Loucy (cell line): ENCODE measurements at regions not wholly inside any gene's neighbourhood (a gene's known extent, or its start where the extent isn't known, plus 50 kb on each side); places are given as distances from the start of the nearest gene placed in this dataset.

Experiments
- H2AFZ ChIP-seq: fragments of 200-600 bp; sonication (generic); 2 replicates; pipeline ENCODE4 v1.6.0; 2016; ENCODE audit warnings: antibody characterized with exemption, mild to moderate bottlenecking, low read length, moderate library complexity
- H3F3A ChIP-seq: fragments of 200-600 bp; 2 replicates; pipeline ENCODE4 v1.6.0; 2016; ENCODE audit warnings: antibody characterized with exemption, low read depth, mild to moderate bottlenecking
- H3K27me3 ChIP-seq: fragments of 200-600 bp; sonication (generic); 2 replicates; pipeline ENCODE4 v1.6.1; 2014; ENCODE audit warnings: low read length, mild to moderate bottlenecking; ENCODE audit not compliant: insufficient read depth, poor library complexity, severe bottlenecking
- H3K36me3 ChIP-seq: fragments of 200-600 bp; sonication (generic); 2 replicates; pipeline ENCODE4 v1.6.1; 2016; ENCODE audit warnings: low read length; ENCODE audit not compliant: insufficient read depth
- H3K4me1 ChIP-seq: fragments of 200-600 bp; sonication (generic); 2 replicates; pipeline ENCODE4 v1.5.1; 2014; ENCODE audit warnings: low read length, mild to moderate bottlenecking; ENCODE audit not compliant: insufficient read depth, poor library complexity, severe bottlenecking
- H3K4me2 ChIP-seq: fragments of 200-600 bp; sonication (generic); 2 replicates; pipeline ENCODE4 v1.6.0; 2014; ENCODE audit warnings: antibody characterized with exemption, low read length, low read depth, mild to moderate bottlenecking; ENCODE audit not compliant: poor library complexity, severe bottlenecking
- H3K4me3 ChIP-seq: fragments of 200-600 bp; sonication (generic); 2 replicates; pipeline ENCODE4 v1.5.1; 2014; ENCODE audit warnings: low read length, mild to moderate bottlenecking, mixed read lengths; ENCODE audit not compliant: poor library complexity, severe bottlenecking
- H3K79me2 ChIP-seq: fragments of 200-600 bp; sonication (generic); 2 replicates; pipeline ENCODE4 v1.6.1; 2014; ENCODE audit warnings: low read length; ENCODE audit not compliant: insufficient read depth
- H3K9ac ChIP-seq: fragments of 200-600 bp; sonication (generic); 2 replicates; pipeline ENCODE4 v1.6.0; 2014; ENCODE audit warnings: mild to moderate bottlenecking, low read depth, low read length, moderate library complexity; ENCODE audit not compliant: poor library complexity, severe bottlenecking
- H3K9me2 ChIP-seq: fragments of 200-600 bp; sonication (generic); replicated peaks from 2 replicates; pipeline ENCODE4 v1.6.1; 2016; ENCODE audit warnings: low read depth, low read length, mixed read lengths
- H3K9me3 ChIP-seq: fragments of 200-600 bp; sonication (generic); 2 replicates; pipeline ENCODE4 v1.6.1; 2014; ENCODE audit warnings: mild to moderate bottlenecking, antibody characterized with exemption, low read length, low read depth; ENCODE audit not compliant: insufficient read depth
- H4K20me1 ChIP-seq: fragments of 200-600 bp; sonication (generic); 2 replicates; pipeline ENCODE4 v1.6.0; 2014; ENCODE audit warnings: antibody characterized with exemption, low read length, mild to moderate bottlenecking; ENCODE audit not compliant: insufficient read depth, poor library complexity, severe bottlenecking
- CTCF ChIP-seq: fragments of 200-600 bp; sonication (generic); conservative IDR thresholded peaks from 2 replicates; pipeline ENCODE4 v1.5.1; 2014; ENCODE audit warnings: mild to moderate bottlenecking, antibody characterized with exemption, low read length
- EZH2phosphoT487 ChIP-seq: fragments of 200-600 bp; IDR thresholded peaks from 2 replicates; pipeline ENCODE4 v1.6.1; 2018; ENCODE audit warnings: antibody characterized with exemption, mild to moderate bottlenecking, moderate library complexity, borderline replicate concordance

- no peaks in the 10 kb centered on the region for H3K9me3 ChIP-seq
- no peaks in the 10 kb centered on the region for H3K79me2 ChIP-seq
- TF ChIP-seq CTCF (no peak), EZH2phosphoT487 (no peak)
- no peak overlapping the region for H3K4me2 ChIP-seq
- no peaks in the 10 kb centered on the region for H3K9me2 ChIP-seq
- H3K36me3 ChIP-seq: no peaks in the 10 kb centered on the region
- H3F3A ChIP-seq: no peaks in the 10 kb centered on the region
- no peaks in the 10 kb centered on the region for H4K20me1 ChIP-seq
- no peak overlapping the region for H2AFZ ChIP-seq
- no peaks in the 10 kb centered on the region for H3K27me3 ChIP-seq
- H3K4me3 ChIP-seq: no peak overlapping the region
- no peak overlapping the region for H3K9ac ChIP-seq
- H3K4me1 ChIP-seq: no peaks in the 10 kb centered on the region
Measured at GRCh38 chr4:129384974-129385373, 289.0 kb downstream of the C4orf33 start.

GRCh38 chr4:129387666-129388065 lies 291.7 kb downstream of the C4orf33 start:
- Histone ChIP-seq H2AFZ (no peak overlapping the region), H3K9me2 (no peaks in the 10 kb centered on the region), H3K36me3 (no peaks in the 10 kb centered on the region), H3F3A (no peaks in the 10 kb centered on the region), H3K4me2 (no peak overlapping the region), H3K79me2 (no peaks in the 10 kb centered on the region), H3K27me3 (no peaks in the 10 kb centered on the region), H3K9ac (no peak overlapping the region), H4K20me1 (no peaks in the 10 kb centered on the region), H3K4me1 (no peaks in the 10 kb centered on the region), H3K4me3 (no peak overlapping the region), H3K9me3 (no peaks in the 10 kb centered on the region)
- TF ChIP-seq EZH2phosphoT487 (no peak), CTCF (no peak)

GRCh38 chr4:129393976-129394375 lies 298.0 kb downstream of the C4orf33 start:
- Histone ChIP-seq H3K4me2 (no peak overlapping the region), H3K9ac (no peak overlapping the region), H3K9me2 (no peaks in the 10 kb centered on the region), H2AFZ (no peak overlapping the region), H3F3A (no peaks in the 10 kb centered on the region), H3K4me1 (no peaks in the 10 kb centered on the region), H3K79me2 (no peaks in the 10 kb centered on the region), H3K9me3 (no peaks in the 10 kb centered on the region), H4K20me1 (no peaks in the 10 kb centered on the region), H3K4me3 (no peak overlapping the region), H3K27me3 (no peaks in the 10 kb centered on the region), H3K36me3 (no peaks in the 10 kb centered on the region)
- TF ChIP-seq EZH2phosphoT487 (no peak), CTCF (no peak)
